IPS-15b (cell line): ENCODE measurements at regions not wholly inside any gene's neighbourhood (a gene's known extent, or its start where the extent isn't known, plus 50 kb on each side); places are given as distances from the start of the nearest gene placed in this dataset.
"Not testable (repeated sequence)": the region's sequence is repeated elsewhere in the genome, so short reads cannot be mapped to it uniquely, and the experiment has no call there.

ENCODE experiments used
- H3K27me3 ChIP-seq: one replicate; pipeline ENCODE4 v1.6.1; 2013; ENCODE audit warnings: low read length; ENCODE audit not compliant: control insufficient read depth, insufficient read depth
- H3K36me3 ChIP-seq: one replicate; pipeline ENCODE4 v1.6.1; 2013; ENCODE audit warnings: low read length; ENCODE audit not compliant: control insufficient read depth, insufficient read depth
- H3K4me1 ChIP-seq: one replicate; pipeline ENCODE4 v1.6.1; 2013; ENCODE audit warnings: mild to moderate bottlenecking, low read length; ENCODE audit not compliant: control insufficient read depth, insufficient read depth
- H3K4me3 ChIP-seq: one replicate; pipeline ENCODE4 v1.5.1; 2013; ENCODE audit warnings: low read depth, low read length
- H3K9ac ChIP-seq: one replicate; pipeline ENCODE4 v1.6.1; 2013; ENCODE audit warnings: low read depth, mild to moderate bottlenecking, low read length
- H3K9me3 ChIP-seq: one replicate; pipeline ENCODE4 v1.6.1; 2013; ENCODE audit warnings: mild to moderate bottlenecking, low read length; ENCODE audit not compliant: control insufficient read depth, insufficient read depth

DNA sequence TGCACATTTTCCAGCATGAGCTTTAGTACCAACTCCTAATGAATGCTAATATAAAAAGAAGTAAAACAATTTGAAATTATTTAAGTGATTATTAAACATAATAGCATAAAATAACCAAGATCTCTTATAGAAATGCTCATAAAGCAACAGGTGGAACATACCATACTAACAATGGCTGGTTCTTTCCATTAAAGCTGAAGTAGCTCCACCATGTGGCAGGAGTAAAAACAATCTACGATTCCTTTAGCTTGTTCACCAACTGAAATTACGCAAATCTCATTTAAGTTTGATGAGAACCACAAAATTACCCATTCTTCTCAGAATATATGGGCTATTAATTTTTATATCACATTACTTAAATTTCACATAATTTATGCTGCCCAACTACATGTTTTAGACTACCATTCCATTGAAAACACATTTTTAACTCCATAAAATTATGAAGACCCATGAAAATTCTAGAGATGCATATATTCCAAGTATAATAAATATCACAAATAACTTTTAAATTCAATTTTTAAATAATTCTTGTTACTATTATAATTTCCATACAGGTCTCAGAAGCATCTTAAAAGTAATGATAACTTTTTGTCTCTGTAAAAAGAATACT lies 213.6 kb downstream of the DAD1 start:
- Histone ChIP-seq H3K4me1 (no peaks in the 10 kb centered on the region), H3K27me3 (no peaks in the 10 kb centered on the region), H3K36me3 (no peaks in the 10 kb centered on the region), H3K9ac (no peak overlapping the region), H3K4me3 (no peak overlapping the region), H3K9me3 (no peaks in the 10 kb centered on the region)

DNA sequence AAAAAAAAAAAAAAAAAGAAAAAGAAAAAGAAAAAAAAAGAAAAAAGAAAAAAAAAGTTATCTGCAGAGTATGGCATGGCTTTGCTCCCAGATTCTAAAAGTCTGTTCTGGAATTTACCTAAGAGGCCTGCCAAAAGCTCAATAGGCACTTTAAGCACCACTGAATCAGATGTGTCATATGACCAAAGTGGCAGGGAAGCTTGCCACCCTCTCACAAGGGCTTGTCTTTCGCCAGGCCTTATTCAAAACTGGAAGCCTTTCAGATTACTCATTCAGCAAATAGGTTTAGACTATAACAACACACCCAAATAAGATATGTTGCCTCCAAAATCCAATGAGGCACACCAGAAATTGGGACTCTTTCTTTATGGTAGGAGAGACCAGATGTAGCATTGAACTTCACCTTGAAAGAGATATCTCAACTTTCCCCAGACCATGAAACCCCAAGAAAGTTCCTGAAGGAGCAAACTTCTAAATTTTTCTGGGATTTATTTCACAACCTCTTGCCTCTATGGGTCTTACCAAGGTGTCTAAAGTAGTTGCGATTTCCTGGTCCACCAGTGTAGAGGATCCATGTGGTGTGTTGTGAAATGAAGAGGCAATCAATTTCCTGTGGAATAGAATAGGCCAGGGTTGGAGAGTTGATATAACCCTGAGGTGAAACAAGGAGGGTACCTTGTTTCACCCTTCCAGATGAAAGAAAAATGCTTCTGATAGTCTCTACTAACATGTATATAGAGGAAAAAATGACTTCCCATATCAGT lies 218.8 kb downstream of the DAD1 start:
- H3K4me1 ChIP-seq, result no peaks in the 10 kb centered on the region
- H3K27me3 ChIP-seq, result no peaks in the 10 kb centered on the region
- no peaks in the 10 kb centered on the region for H3K36me3 ChIP-seq
- no peak overlapping the region for H3K4me3 ChIP-seq
- H3K9ac ChIP-seq, result no peak overlapping the region
- H3K9me3 ChIP-seq, result no peaks in the 10 kb centered on the region

DNA sequence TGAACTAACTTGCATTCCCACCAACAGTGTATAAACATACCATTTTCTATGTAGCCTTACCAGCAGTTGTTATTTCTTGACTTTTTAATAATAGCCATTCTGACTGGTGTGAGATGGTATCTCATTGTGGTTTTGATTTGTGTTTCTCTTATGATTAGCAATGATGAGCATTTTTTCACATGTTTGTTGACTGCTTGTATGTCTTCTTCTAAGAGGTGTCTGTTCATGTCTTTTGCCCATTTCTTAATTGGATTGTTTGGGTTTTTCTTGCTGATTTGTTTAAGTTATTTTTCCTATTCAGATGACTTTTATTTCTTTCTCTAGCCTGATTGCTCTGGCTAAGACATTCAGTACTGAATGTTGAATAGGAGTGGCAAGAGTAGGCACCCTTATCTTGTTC lies 230.3 kb downstream of the DAD1 start:
- Histone ChIP-seq H3K9me3 (no peaks in the 10 kb centered on the region), H3K9ac (no peak overlapping the region), H3K4me1 (no peaks in the 10 kb centered on the region), H3K27me3 (no peaks in the 10 kb centered on the region), H3K36me3 (no peaks in the 10 kb centered on the region), H3K4me3 (no peak overlapping the region)

DNA sequence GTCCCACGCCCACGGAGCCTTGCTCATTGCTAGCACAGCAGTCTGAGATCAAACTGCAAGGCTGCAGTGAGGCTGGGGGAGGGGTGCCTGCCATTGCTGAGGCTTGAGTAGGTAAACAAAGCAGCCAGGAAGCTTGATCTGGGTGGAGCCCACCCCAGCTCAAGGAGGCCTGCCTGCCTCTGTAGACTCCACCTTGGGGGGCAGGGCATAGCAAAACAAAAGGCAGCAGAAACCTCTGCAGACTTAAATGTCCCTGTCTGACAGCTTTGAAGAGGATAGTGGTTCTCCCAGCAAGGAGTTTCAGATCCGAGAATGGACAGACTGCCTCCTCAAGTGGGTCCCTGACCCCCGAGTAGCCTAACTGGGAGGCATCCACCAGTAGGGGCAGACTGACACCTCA lies 239.7 kb downstream of the DAD1 start:
- H3K4me3 ChIP-seq, H3K36me3 ChIP-seq, H3K9me3 ChIP-seq, H3K27me3 ChIP-seq, H3K9ac ChIP-seq, H3K4me1 ChIP-seq: not testable (repeated sequence)

DNA sequence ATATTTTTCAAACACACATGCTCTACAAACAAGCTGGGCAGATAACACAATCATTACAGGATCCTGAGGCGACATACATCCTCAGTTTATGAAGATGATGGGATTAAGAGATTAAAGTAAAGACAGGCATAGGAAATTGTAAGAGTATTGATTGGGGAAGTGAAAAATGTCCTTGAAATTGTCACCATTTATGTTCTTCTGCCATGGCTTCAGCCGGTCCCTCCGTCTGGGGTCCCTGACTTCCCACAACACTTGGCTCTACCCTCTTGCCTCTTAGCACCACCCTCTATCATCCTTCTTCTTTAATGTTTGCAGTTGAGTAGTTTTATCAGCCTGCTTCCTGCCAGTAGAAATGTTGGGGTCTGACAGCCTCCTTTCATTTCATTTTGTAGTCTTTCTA lies 244.4 kb downstream of the DAD1 start:
- Histone ChIP-seq H3K4me3 (no peak overlapping the region), H3K36me3 (no peaks in the 10 kb centered on the region), H3K4me1 (no peaks in the 10 kb centered on the region), H3K27me3 (no peaks in the 10 kb centered on the region), H3K9ac (no peak overlapping the region), H3K9me3 (peaks cover 8% of the 10 kb centered on the region)

DNA sequence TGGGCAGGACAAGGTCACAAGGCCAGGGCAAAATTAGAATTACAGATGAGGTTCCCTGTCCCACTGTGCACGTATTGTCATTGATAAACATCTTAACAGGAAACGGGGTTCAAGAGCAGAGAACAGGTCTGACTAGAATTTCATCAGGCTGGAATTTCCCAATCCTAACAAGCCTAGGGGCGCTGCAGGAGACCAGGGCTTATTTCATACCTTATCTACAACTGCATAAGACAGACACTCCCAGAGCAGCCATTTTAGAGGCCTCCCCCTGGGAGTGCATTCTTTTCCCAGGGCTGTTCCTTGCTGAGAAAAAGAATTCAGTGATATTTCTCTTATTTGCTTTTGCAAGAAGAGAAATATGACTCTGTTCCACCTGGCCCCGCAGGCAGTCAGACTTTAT lies 244.8 kb downstream of the DAD1 start:
- H3K27me3 ChIP-seq, H3K9ac ChIP-seq, H3K4me3 ChIP-seq, H3K4me1 ChIP-seq, H3K9me3 ChIP-seq, H3K36me3 ChIP-seq: not testable (repeated sequence)

DNA sequence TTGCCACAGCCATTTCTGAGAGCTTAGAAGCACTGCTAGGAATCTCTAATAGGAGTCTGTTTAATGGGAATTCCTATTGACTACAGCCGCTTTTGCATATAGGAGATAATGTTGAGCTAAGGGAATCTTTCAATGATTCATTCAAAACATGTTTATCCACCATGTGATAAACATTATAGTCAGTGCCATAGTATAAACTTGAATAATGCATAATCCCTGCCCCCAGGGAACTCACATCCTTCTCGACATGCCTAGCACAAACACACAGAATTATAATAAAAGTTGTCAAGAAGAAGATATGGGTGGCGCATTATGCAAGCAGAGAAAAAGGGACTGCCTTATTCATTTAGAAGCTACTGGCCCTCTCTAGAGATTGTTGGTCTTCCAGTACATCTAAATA lies 248.0 kb downstream of the DAD1 start:
- no peak overlapping the region for H3K4me3 ChIP-seq
- no peak overlapping the region for H3K9ac ChIP-seq
- H3K4me1 ChIP-seq, result no peaks in the 10 kb centered on the region
- no peaks in the 10 kb centered on the region for H3K27me3 ChIP-seq
- no peaks in the 10 kb centered on the region for H3K36me3 ChIP-seq
- peaks cover 8% of the 10 kb centered on the region for H3K9me3 ChIP-seq

DNA sequence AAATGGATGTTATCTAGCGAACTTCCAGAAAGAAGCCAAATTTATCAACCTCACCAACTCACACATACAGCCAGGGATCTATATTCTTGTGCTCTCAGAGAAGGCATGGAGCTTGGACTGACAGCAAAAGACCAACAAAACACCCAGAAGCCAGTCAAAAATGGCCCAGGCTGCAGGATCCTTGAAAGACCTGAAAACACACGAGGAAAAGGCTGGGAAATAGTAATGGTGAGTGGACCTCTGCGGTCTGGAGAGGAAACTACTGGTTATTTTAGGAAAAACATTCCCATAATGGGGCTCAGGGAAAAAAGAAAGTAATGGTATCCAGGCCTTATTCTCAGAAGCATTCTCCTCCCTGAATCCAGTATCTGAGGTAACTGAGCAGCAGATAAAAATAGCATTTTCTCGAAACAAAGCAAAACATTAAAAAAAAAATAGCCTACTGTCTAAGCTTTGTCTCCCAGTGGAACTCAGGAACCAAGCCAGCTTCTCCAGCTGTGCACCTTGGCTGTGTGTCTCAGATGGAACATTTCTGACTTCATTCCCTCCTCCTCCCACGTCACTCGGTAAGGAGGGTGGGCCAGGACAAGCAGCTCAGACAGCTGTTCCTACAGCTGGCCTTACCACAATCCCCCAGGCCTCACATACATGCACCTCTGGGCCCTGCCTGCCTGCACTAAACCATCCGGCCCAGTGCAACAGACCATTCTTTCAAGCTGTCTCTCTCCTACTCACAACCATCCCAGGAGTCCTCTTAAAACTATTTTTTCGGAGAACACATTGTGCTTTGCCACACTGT lies 249.9 kb downstream of the DAD1 start:
- Histone ChIP-seq H3K4me1 (peaks cover 7% of the 10 kb centered on the region), H3K27me3 (no peaks in the 10 kb centered on the region), H3K36me3 (no peaks in the 10 kb centered on the region), H3K4me3 (no peak overlapping the region), H3K9me3 (peaks cover 3% of the 10 kb centered on the region), H3K9ac (no peak overlapping the region)

DNA sequence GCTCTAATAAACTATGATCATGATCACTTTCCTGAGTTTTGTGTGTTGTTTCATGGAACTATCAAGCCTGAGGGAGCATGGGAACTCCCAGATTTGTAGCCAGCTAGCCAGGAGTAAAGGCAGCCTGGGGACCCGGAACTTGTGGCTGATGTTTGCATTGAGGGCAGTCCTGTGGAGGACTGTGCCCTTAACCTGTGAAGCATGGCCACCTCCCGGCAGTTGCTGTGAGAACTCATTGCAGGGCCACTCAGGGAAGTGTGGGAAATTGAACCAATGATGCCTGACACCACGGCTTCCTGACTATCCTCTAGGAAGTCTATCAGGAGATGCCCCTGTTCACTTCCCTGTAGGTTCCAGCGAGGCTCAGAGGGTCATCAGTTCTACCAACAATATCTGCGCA lies 250.6 kb downstream of the DAD1 start:
- H3K9ac ChIP-seq, result no peak overlapping the region

DNA sequence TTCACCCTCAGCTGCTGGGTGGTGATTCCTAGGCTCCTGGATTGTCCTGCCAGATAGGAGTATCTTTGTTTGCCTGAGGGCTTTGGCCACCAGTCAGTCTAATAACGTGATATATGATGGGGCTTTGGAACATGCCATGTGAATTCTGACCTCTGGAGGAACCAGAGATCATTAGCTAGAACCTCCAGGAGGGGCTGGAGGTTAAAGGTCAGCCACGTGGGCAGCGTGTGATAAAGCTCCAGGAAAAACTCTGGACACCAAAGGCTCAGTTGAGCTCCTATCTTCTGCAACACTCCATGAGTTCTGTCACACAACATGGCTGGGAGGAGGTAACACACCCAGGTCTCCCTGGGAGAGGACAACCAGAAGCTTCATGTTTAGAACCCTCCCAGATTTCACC lies 251.1 kb downstream of the DAD1 start:
- Histone ChIP-seq H3K9me3 (no peaks in the 10 kb centered on the region), H3K4me3 (no peak overlapping the region), H3K9ac (no peak overlapping the region), H3K27me3 (no peaks in the 10 kb centered on the region), H3K4me1 (peaks cover 12% of the 10 kb centered on the region), H3K36me3 (no peaks in the 10 kb centered on the region)

More for the DNA sequence above, 250.6 kb downstream of the DAD1 start:
- no peaks in the 10 kb centered on the region for H3K36me3 ChIP-seq
- H3K9me3 ChIP-seq, result no peaks in the 10 kb centered on the region
- no peak overlapping the region for H3K4me3 ChIP-seq
- H3K4me1 ChIP-seq, result peaks cover 9% of the 10 kb centered on the region
- no peaks in the 10 kb centered on the region for H3K27me3 ChIP-seq

DNA sequence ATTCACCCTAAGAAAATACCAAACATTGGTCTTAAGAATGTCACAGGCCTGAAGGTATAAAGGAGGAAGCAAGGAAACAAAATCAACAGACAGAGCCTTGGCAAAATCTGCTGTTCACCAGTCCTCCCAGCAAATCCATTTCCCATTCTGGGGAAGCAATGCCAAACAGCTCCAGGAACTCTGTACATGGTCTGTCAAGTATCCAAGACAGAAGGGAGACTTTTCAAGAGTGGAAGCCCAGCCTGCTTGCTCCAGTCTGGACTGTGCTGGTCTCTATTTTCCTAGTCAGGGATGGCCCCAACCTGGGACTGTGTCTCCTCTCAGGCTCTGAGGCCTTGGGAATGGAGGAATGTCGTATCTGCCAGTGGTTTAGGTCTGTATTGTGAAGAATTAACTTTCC lies 251.5 kb downstream of the DAD1 start:
- Histone ChIP-seq H3K9me3 (no peaks in the 10 kb centered on the region), H3K4me3 (no peak overlapping the region), H3K9ac (no peak overlapping the region), H3K27me3 (no peaks in the 10 kb centered on the region), H3K4me1 (peaks cover 16% of the 10 kb centered on the region), H3K36me3 (no peaks in the 10 kb centered on the region)

DNA sequence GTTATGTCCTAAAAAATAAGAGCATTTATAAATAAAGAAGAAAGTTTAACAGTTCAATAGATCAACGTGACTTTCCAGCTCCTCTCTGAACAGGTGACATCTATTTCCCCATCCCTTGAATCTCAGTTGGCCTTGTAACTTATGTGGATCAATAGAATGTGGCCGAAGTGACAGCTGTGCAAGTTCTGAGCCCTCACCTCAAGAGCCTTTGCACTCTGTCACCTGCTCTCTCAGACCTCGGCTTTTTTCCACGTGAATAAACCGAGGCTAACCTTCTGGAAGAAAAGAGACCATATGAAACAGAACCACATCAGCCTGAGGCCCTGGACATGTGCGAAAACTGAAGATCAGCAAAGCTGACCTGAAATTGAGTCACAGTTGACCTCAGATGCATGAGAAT lies 253.0 kb downstream of the DAD1 start:
- Histone ChIP-seq H3K36me3 (no peaks in the 10 kb centered on the region), H3K4me1 (peaks cover 21% of the 10 kb centered on the region), H3K27me3 (no peaks in the 10 kb centered on the region), H3K4me3 (no peak overlapping the region), H3K9me3 (no peaks in the 10 kb centered on the region), H3K9ac (no peak overlapping the region)
